ENCODE measurements at regions not wholly inside any gene's neighbourhood (a gene's known extent, or its start where the extent isn't known, plus 50 kb on each side); places are given as distances from the start of the nearest gene placed in this dataset.

GRCh38 chr12:14186193-14186502 lies 179.3 kb upstream of the ATF7IP start:
- H3K4me3 ChIP-seq (replicated peaks; ENCODE audit: insufficient read depth, low read length): no peak overlapping the region
- H3K27me3 ChIP-seq (ENCODE audit: insufficient read depth, poor library complexity, severe bottlenecking): no peaks in the 10 kb centered on the region
- no peak for TF ChIP-seq CTCF (IDR thresholded peaks at IDR 0.05; ENCODE audit: insufficient read depth, low read length)
- no peak for TF ChIP-seq POLR2AphosphoS5 (IDR thresholded peaks at IDR 0.05; ENCODE audit: low read depth)
- TF ChIP-seq SPI1 (IDR thresholded peaks at IDR 0.05; ENCODE audit: borderline replicate concordance, low read depth): no peak
- TF ChIP-seq GABPA (IDR thresholded peaks at IDR 0.05; ENCODE audit: low read depth): no peak
- no peak for TF ChIP-seq REST (IDR thresholded peaks at IDR 0.05; ENCODE audit: insufficient replicate concordance, low read depth)
- no peak for DNase-seq (ENCODE audit: low read depth in 1 of 2, low spot score in 1 of 2)
- H3K27ac ChIP-seq (replicated peaks): no peak overlapping the region

GRCh38 chr12:14187002-14187401 lies 178.5 kb upstream of the ATF7IP start:
- Histone ChIP-seq H3K4me3 (replicated peaks; ENCODE audit: insufficient read depth, low read length) (no peak overlapping the region), H3K27ac (replicated peaks) (no peak overlapping the region), H3K27me3 (ENCODE audit: insufficient read depth, poor library complexity, severe bottlenecking) (no peaks in the 10 kb centered on the region)
- no peak for DNase-seq (ENCODE audit: low read depth in 1 of 2, low spot score in 1 of 2)
- TF ChIP-seq GABPA (IDR thresholded peaks at IDR 0.05; ENCODE audit: low read depth) (no peak), CTCF (IDR thresholded peaks at IDR 0.05; ENCODE audit: insufficient read depth, low read length) (no peak), SPI1 (IDR thresholded peaks at IDR 0.05; ENCODE audit: borderline replicate concordance, low read depth) (no peak), POLR2AphosphoS5 (IDR thresholded peaks at IDR 0.05; ENCODE audit: low read depth) (no peak), REST (IDR thresholded peaks at IDR 0.05; ENCODE audit: insufficient replicate concordance, low read depth) (no peak)

- TF ChIP-seq POLR2AphosphoS5 (IDR thresholded peaks at IDR 0.05; ENCODE audit: low read depth) (no peak), SPI1 (IDR thresholded peaks at IDR 0.05; ENCODE audit: borderline replicate concordance, low read depth) (no peak), REST (IDR thresholded peaks at IDR 0.05; ENCODE audit: insufficient replicate concordance, low read depth) (no peak), CTCF (IDR thresholded peaks at IDR 0.05; ENCODE audit: insufficient read depth, low read length) (no peak), GABPA (IDR thresholded peaks at IDR 0.05; ENCODE audit: low read depth) (no peak)
- H3K4me3 ChIP-seq (replicated peaks; ENCODE audit: insufficient read depth, low read length): no peak overlapping the region
- DNase-seq (ENCODE audit: low read depth in 1 of 2, low spot score in 1 of 2): no peak
- no peaks in the 10 kb centered on the region for H3K27me3 ChIP-seq (ENCODE audit: insufficient read depth, poor library complexity, severe bottlenecking)
- H3K27ac ChIP-seq (replicated peaks): no peak overlapping the region
These were observed 177.5 kb upstream of the ATF7IP start for GRCh38 chr12:14187966-14188365.
